ENCODE measurements at regions not wholly inside any gene's neighbourhood (a gene's known extent, or its start where the extent isn't known, plus 50 kb on each side); places are given as distances from the start of the nearest gene placed in this dataset.

- H3K4me1 ChIP-seq (ENCODE audit: insufficient read depth, low read length, poor library complexity, severe bottlenecking), result no peaks in the 10 kb centered on the region
- TF ChIP-seq EZH2phosphoT487 (IDR thresholded peaks at IDR 0.05; ENCODE audit: borderline replicate concordance), result no peak
- TF ChIP-seq, protein P1, sequence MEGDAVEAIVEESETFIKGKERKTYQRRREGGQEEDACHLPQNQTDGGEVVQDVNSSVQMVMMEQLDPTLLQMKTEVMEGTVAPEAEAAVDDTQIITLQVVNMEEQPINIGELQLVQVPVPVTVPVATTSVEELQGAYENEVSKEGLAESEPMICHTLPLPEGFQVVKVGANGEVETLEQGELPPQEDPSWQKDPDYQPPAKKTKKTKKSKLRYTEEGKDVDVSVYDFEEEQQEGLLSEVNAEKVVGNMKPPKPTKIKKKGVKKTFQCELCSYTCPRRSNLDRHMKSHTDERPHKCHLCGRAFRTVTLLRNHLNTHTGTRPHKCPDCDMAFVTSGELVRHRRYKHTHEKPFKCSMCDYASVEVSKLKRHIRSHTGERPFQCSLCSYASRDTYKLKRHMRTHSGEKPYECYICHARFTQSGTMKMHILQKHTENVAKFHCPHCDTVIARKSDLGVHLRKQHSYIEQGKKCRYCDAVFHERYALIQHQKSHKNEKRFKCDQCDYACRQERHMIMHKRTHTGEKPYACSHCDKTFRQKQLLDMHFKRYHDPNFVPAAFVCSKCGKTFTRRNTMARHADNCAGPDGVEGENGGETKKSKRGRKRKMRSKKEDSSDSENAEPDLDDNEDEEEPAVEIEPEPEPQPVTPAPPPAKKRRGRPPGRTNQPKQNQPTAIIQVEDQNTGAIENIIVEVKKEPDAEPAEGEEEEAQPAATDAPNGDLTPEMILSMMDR (conservative IDR thresholded peaks at IDR 0.05; ENCODE audit: low read length), result peak; percentile 92
- no peaks in the 10 kb centered on the region for H3K9me2 ChIP-seq (replicated peaks; ENCODE audit: low read depth, low read length)
- no peaks in the 10 kb centered on the region for H3K36me3 ChIP-seq (ENCODE audit: insufficient read depth, low read length)
- no peak overlapping the region for H3K4me3 ChIP-seq (ENCODE audit: low read length, poor library complexity, severe bottlenecking)
- no peaks in the 10 kb centered on the region for H3K79me2 ChIP-seq (ENCODE audit: insufficient read depth, low read length)
- no peak overlapping the region for H3K4me2 ChIP-seq (ENCODE audit: low read depth, low read length, poor library complexity, severe bottlenecking)
- H3K27me3 ChIP-seq (ENCODE audit: insufficient read depth, low read length, poor library complexity, severe bottlenecking), result no peaks in the 10 kb centered on the region
- no peaks in the 10 kb centered on the region for H3K9me3 ChIP-seq (ENCODE audit: insufficient read depth, low read depth, low read length)
- H2AFZ ChIP-seq (ENCODE audit: low read length), result no peak overlapping the region; the same call in 1 of the 2 replicates
- H3K9ac ChIP-seq (ENCODE audit: low read depth, low read length, poor library complexity, severe bottlenecking), result no peak overlapping the region
- H4K20me1 ChIP-seq (ENCODE audit: insufficient read depth, low read length, poor library complexity, severe bottlenecking), result no peaks in the 10 kb centered on the region
- H3F3A ChIP-seq (ENCODE audit: low read depth), result no peaks in the 10 kb centered on the region
Measured at GRCh38 chr9:108761655-108762347, 94.0 kb downstream of the ACTL7B start.

GRCh38 chr9:108760841-108761240, 94.9 kb downstream of the ACTL7B start:
- H3K9me2 ChIP-seq (replicated peaks; ENCODE audit: low read depth, low read length), result no peaks in the 10 kb centered on the region
- no peak overlapping the region for H2AFZ ChIP-seq (ENCODE audit: low read length)
- H3K4me2 ChIP-seq (ENCODE audit: low read depth, low read length, poor library complexity, severe bottlenecking), result no peak overlapping the region
- no peaks in the 10 kb centered on the region for H4K20me1 ChIP-seq (ENCODE audit: insufficient read depth, low read length, poor library complexity, severe bottlenecking)
- no peaks in the 10 kb centered on the region for H3K4me1 ChIP-seq (ENCODE audit: insufficient read depth, low read length, poor library complexity, severe bottlenecking)
- H3F3A ChIP-seq (ENCODE audit: low read depth), result no peaks in the 10 kb centered on the region
- TF ChIP-seq EZH2phosphoT487 (IDR thresholded peaks at IDR 0.05; ENCODE audit: borderline replicate concordance), result no peak
- TF ChIP-seq, protein P1 (conservative IDR thresholded peaks at IDR 0.05; ENCODE audit: low read length), result no peak
- no peak overlapping the region for H3K9ac ChIP-seq (ENCODE audit: low read depth, low read length, poor library complexity, severe bottlenecking)
- H3K4me3 ChIP-seq (ENCODE audit: low read length, poor library complexity, severe bottlenecking), result no peak overlapping the region
- H3K36me3 ChIP-seq (ENCODE audit: insufficient read depth, low read length), result no peaks in the 10 kb centered on the region
- H3K27me3 ChIP-seq (ENCODE audit: insufficient read depth, low read length, poor library complexity, severe bottlenecking), result no peaks in the 10 kb centered on the region
- no peaks in the 10 kb centered on the region for H3K79me2 ChIP-seq (ENCODE audit: insufficient read depth, low read length)
- H3K9me3 ChIP-seq (ENCODE audit: insufficient read depth, low read depth, low read length), result no peaks in the 10 kb centered on the region

DNA sequence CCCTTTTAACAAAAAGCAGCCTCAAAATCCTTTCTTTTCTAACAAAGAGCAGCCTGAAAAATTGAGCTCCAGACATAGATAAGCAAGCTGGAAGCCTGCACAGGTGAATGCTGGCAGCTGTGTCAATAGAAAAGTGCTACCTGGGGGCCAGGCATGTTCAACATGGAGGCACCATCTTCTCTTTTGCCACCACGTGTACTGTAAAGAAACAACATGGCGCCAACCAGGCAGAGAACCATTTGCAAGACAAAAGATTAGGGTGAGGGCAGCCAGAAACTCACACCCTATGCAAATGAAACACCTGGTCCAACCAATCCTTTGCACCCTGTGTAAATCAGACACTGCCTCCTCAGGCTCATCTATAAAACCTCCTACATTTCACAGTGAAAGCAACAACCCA, 96.0 kb downstream of the ACTL7B start:
- Histone ChIP-seq H3K4me2 (ENCODE audit: low read depth, low read length, poor library complexity, severe bottlenecking) (no peak overlapping the region), H3K36me3 (ENCODE audit: insufficient read depth, low read length) (no peaks in the 10 kb centered on the region), H3K4me3 (ENCODE audit: low read length, poor library complexity, severe bottlenecking) (no peak overlapping the region), H3F3A (ENCODE audit: low read depth) (no peaks in the 10 kb centered on the region), H2AFZ (ENCODE audit: low read length) (no peak overlapping the region), H3K9me3 (ENCODE audit: insufficient read depth, low read depth, low read length) (no peaks in the 10 kb centered on the region), H3K9ac (ENCODE audit: low read depth, low read length, poor library complexity, severe bottlenecking) (no peak overlapping the region), H3K27me3 (ENCODE audit: insufficient read depth, low read length, poor library complexity, severe bottlenecking) (no peaks in the 10 kb centered on the region), H4K20me1 (ENCODE audit: insufficient read depth, low read length, poor library complexity, severe bottlenecking) (no peaks in the 10 kb centered on the region), H3K4me1 (ENCODE audit: insufficient read depth, low read length, poor library complexity, severe bottlenecking) (no peaks in the 10 kb centered on the region), H3K9me2 (replicated peaks; ENCODE audit: low read depth, low read length) (no peaks in the 10 kb centered on the region), H3K79me2 (ENCODE audit: insufficient read depth, low read length) (no peaks in the 10 kb centered on the region)
- TF ChIP-seq, protein P1 (conservative IDR thresholded peaks at IDR 0.05; ENCODE audit: low read length), result no peak
- no peak for TF ChIP-seq EZH2phosphoT487 (IDR thresholded peaks at IDR 0.05; ENCODE audit: borderline replicate concordance)

All from Loucy (cell line).